ENCODE measurements at regions not wholly inside any gene's neighbourhood (a gene's known extent, or its start where the extent isn't known, plus 50 kb on each side); places are given as distances from the start of the nearest gene placed in this dataset.

GRCh38 chr20:40575851-40576250 is 113.2 kb downstream of the MAFB start:
- no peak overlapping the region for H3K4me2 ChIP-seq (ENCODE audit: insufficient read depth, low read length, poor library complexity, severe bottlenecking)
- DNase-seq (ENCODE audit: low spot score) = no peak
- no peak overlapping the region for H3K23ac ChIP-seq (ENCODE audit: low read depth, low read length, poor library complexity)
- no peak overlapping the region for H3K4me3 ChIP-seq (ENCODE audit: low read length in 2 of 2)
- WGBS, 2 donors (ENCODE audit: extremely low coverage in 2 of 2, insufficient read length in 2 of 2, insufficient replicate concordance in 1 of 2) = no CpG with 5 or more reads among the region's 4 CpGs
- no peak overlapping the region for H2BK5ac ChIP-seq (ENCODE audit: low read length)
- no peak overlapping the region for H3K4ac ChIP-seq (ENCODE audit: low read length)
- H2BK120ac ChIP-seq (ENCODE audit: low read depth, low read length) = no peak overlapping the region
- H3K36me3 ChIP-seq (replicated peaks in 1 of 2; ENCODE audit: control insufficient read depth in 2 of 2, insufficient read depth in 2 of 2, low read length in 2 of 2) = no peaks in the 10 kb centered on the region
- no peaks in the 10 kb centered on the region for H3K9me3 ChIP-seq (replicated peaks in 1 of 2; ENCODE audit: control insufficient read depth in 2 of 2, insufficient read depth in 1 of 2, low read depth in 1 of 2, low read length in 2 of 2)
- no peak overlapping the region for H3K18ac ChIP-seq (ENCODE audit: low read length)
- H3K14ac ChIP-seq (ENCODE audit: low read length) = no peak overlapping the region
- no peak overlapping the region for H2BK12ac ChIP-seq (ENCODE audit: low read length)
- H4K91ac ChIP-seq (ENCODE audit: low read depth, low read length, poor library complexity) = no peak overlapping the region
- no peaks in the 10 kb centered on the region for H3K4me1 ChIP-seq (ENCODE audit: control insufficient read depth in 2 of 2, insufficient read depth in 1 of 2, low read depth in 1 of 2, low read length in 2 of 2)
- H3K27me3 ChIP-seq (ENCODE audit: control insufficient read depth in 3 of 3, insufficient read depth in 3 of 3, low read depth in 1 of 3, low read length in 3 of 3) = no peaks in the 10 kb centered on the region
- H2BK15ac ChIP-seq (ENCODE audit: low read length) = no peak overlapping the region
- H3K27ac ChIP-seq (replicated peaks; ENCODE audit: low read length) = no peak overlapping the region
- H2AFZ ChIP-seq (ENCODE audit: low read length) = no peak overlapping the region
- no peak overlapping the region for H3K9ac ChIP-seq (ENCODE audit: low read depth, low read length, poor library complexity)
- H2AK5ac ChIP-seq (ENCODE audit: low read depth, low read length) = no peak overlapping the region
- no peak overlapping the region for H4K8ac ChIP-seq (ENCODE audit: low read depth, low read length)
- H3K79me1 ChIP-seq (ENCODE audit: low read depth, low read length) = no peaks in the 10 kb centered on the region

GRCh38 chr20:40572251-40572650 is 116.8 kb downstream of the MAFB start:
- peak overlapping the region; percentile 32 for H4K8ac ChIP-seq (ENCODE audit: low read depth, low read length)
- no peak overlapping the region for H3K4me3 ChIP-seq (ENCODE audit: low read length in 2 of 2)
- H2BK5ac ChIP-seq (ENCODE audit: low read length) = no peak overlapping the region
- peaks cover 0 to 1% of the 10 kb centered on the region in 2 donors for H3K4me1 ChIP-seq (ENCODE audit: control insufficient read depth in 2 of 2, insufficient read depth in 1 of 2, low read depth in 1 of 2, low read length in 2 of 2)
- no peak overlapping the region for H2AFZ ChIP-seq (ENCODE audit: low read length)
- H3K14ac ChIP-seq (ENCODE audit: low read length) = no peak overlapping the region
- no peak for DNase-seq (ENCODE audit: low spot score)
- H4K91ac ChIP-seq (ENCODE audit: low read depth, low read length, poor library complexity) = no peak overlapping the region
- no peak overlapping the region for H3K9ac ChIP-seq (ENCODE audit: low read depth, low read length, poor library complexity)
- H3K27me3 ChIP-seq (ENCODE audit: control insufficient read depth in 3 of 3, insufficient read depth in 3 of 3, low read depth in 1 of 3, low read length in 3 of 3) = no peaks in the 10 kb centered on the region
- H2BK120ac ChIP-seq (ENCODE audit: low read depth, low read length) = no peak overlapping the region
- WGBS, 2 donors (ENCODE audit: extremely low coverage in 2 of 2, insufficient read length in 2 of 2, insufficient replicate concordance in 1 of 2) = no CpG with 5 or more reads among the region's 1 CpG
- H3K36me3 ChIP-seq (replicated peaks in 1 of 2; ENCODE audit: control insufficient read depth in 2 of 2, insufficient read depth in 2 of 2, low read length in 2 of 2) = no peaks in the 10 kb centered on the region
- H3K23ac ChIP-seq (ENCODE audit: low read depth, low read length, poor library complexity) = no peak overlapping the region
- no peak overlapping the region for H2AK5ac ChIP-seq (ENCODE audit: low read depth, low read length)
- H2BK15ac ChIP-seq (ENCODE audit: low read length) = no peak overlapping the region
- H3K4me2 ChIP-seq (ENCODE audit: insufficient read depth, low read length, poor library complexity, severe bottlenecking) = no peak overlapping the region
- H3K79me1 ChIP-seq (ENCODE audit: low read depth, low read length) = no peaks in the 10 kb centered on the region
- no peak overlapping the region for H3K27ac ChIP-seq (replicated peaks; ENCODE audit: low read length)
- H3K9me3 ChIP-seq (replicated peaks in 1 of 2; ENCODE audit: control insufficient read depth in 2 of 2, insufficient read depth in 1 of 2, low read depth in 1 of 2, low read length in 2 of 2) = no peaks in the 10 kb centered on the region
- no peak overlapping the region for H3K18ac ChIP-seq (ENCODE audit: low read length)
- H3K4ac ChIP-seq (ENCODE audit: low read length) = no peak overlapping the region
- no peak overlapping the region for H2BK12ac ChIP-seq (ENCODE audit: low read length)

- H3K9ac ChIP-seq (ENCODE audit: low read depth, low read length, poor library complexity) = no peak overlapping the region
- no peak overlapping the region for H3K4me2 ChIP-seq (ENCODE audit: insufficient read depth, low read length, poor library complexity, severe bottlenecking)
- H2BK120ac ChIP-seq (ENCODE audit: low read depth, low read length) = no peak overlapping the region
- H3K27me3 ChIP-seq (ENCODE audit: control insufficient read depth in 3 of 3, insufficient read depth in 3 of 3, low read depth in 1 of 3, low read length in 3 of 3) = no peaks in the 10 kb centered on the region
- H4K91ac ChIP-seq (ENCODE audit: low read depth, low read length, poor library complexity) = no peak overlapping the region
- H2AK5ac ChIP-seq (ENCODE audit: low read depth, low read length) = no peak overlapping the region
- no peaks in the 10 kb centered on the region for H3K36me3 ChIP-seq (replicated peaks in 1 of 2; ENCODE audit: control insufficient read depth in 2 of 2, insufficient read depth in 2 of 2, low read length in 2 of 2)
- H3K4me3 ChIP-seq (ENCODE audit: low read length in 2 of 2) = no peak overlapping the region
- DNase-seq (ENCODE audit: low spot score) = no peak
- H3K9me3 ChIP-seq (replicated peaks in 1 of 2; ENCODE audit: control insufficient read depth in 2 of 2, insufficient read depth in 1 of 2, low read depth in 1 of 2, low read length in 2 of 2) = no peaks in the 10 kb centered on the region
- WGBS, 2 donors (ENCODE audit: extremely low coverage in 2 of 2, insufficient read length in 2 of 2, insufficient replicate concordance in 1 of 2) = no CpG with 5 or more reads among the region's 1 CpG
- no peak overlapping the region for H2BK5ac ChIP-seq (ENCODE audit: low read length)
- H2BK15ac ChIP-seq (ENCODE audit: low read length) = no peak overlapping the region
- no peak overlapping the region for H3K18ac ChIP-seq (ENCODE audit: low read length)
- no peak overlapping the region for H3K14ac ChIP-seq (ENCODE audit: low read length)
- no peak overlapping the region for H3K23ac ChIP-seq (ENCODE audit: low read depth, low read length, poor library complexity)
- H2BK12ac ChIP-seq (ENCODE audit: low read length) = no peak overlapping the region
- peaks cover 0 to 1% of the 10 kb centered on the region in 2 donors for H3K4me1 ChIP-seq (ENCODE audit: control insufficient read depth in 2 of 2, insufficient read depth in 1 of 2, low read depth in 1 of 2, low read length in 2 of 2)
- H3K79me1 ChIP-seq (ENCODE audit: low read depth, low read length) = no peaks in the 10 kb centered on the region
- H3K27ac ChIP-seq (replicated peaks; ENCODE audit: low read length) = no peak overlapping the region
- no peak overlapping the region for H4K8ac ChIP-seq (ENCODE audit: low read depth, low read length)
- H2AFZ ChIP-seq (ENCODE audit: low read length) = no peak overlapping the region
- no peak overlapping the region for H3K4ac ChIP-seq (ENCODE audit: low read length)
These were observed 117.4 kb downstream of the MAFB start for GRCh38 chr20:40571639-40572038.

- Histone ChIP-seq H4K8ac (ENCODE audit: low read depth, low read length) (no peak overlapping the region), H3K36me3 (replicated peaks in 1 of 2; ENCODE audit: control insufficient read depth in 2 of 2, insufficient read depth in 2 of 2, low read length in 2 of 2) (no peaks in the 10 kb centered on the region), H3K23ac (ENCODE audit: low read depth, low read length, poor library complexity) (no peak overlapping the region), H3K4me3 (ENCODE audit: low read length in 2 of 2) (peak overlapping the region in 1 of 2 donors; percentile 30), H3K9ac (ENCODE audit: low read depth, low read length, poor library complexity) (no peak overlapping the region), H3K14ac (ENCODE audit: low read length) (no peak overlapping the region), H3K4me2 (ENCODE audit: insufficient read depth, low read length, poor library complexity, severe bottlenecking) (no peak overlapping the region), H2AK5ac (ENCODE audit: low read depth, low read length) (no peak overlapping the region), H3K27ac (replicated peaks; ENCODE audit: low read length) (no peak overlapping the region), H3K4me1 (ENCODE audit: control insufficient read depth in 2 of 2, insufficient read depth in 1 of 2, low read depth in 1 of 2, low read length in 2 of 2) (peaks cover 0 to 3% of the 10 kb centered on the region in 2 donors), H3K18ac (ENCODE audit: low read length) (peak overlapping the region; percentile 86), H2BK15ac (ENCODE audit: low read length) (no peak overlapping the region), H3K4ac (ENCODE audit: low read length) (no peak overlapping the region), H2AFZ (ENCODE audit: low read length) (no peak overlapping the region), H2BK12ac (ENCODE audit: low read length) (no peak overlapping the region), H3K27me3 (ENCODE audit: control insufficient read depth in 3 of 3, insufficient read depth in 3 of 3, low read depth in 1 of 3, low read length in 3 of 3) (peaks cover 0 to 2% (median 0%) of the 10 kb centered on the region in 3 experiments), H4K91ac (ENCODE audit: low read depth, low read length, poor library complexity) (no peak overlapping the region), H3K79me1 (ENCODE audit: low read depth, low read length) (no peaks in the 10 kb centered on the region), H2BK5ac (ENCODE audit: low read length) (no peak overlapping the region), H3K9me3 (replicated peaks in 1 of 2; ENCODE audit: control insufficient read depth in 2 of 2, insufficient read depth in 1 of 2, low read depth in 1 of 2, low read length in 2 of 2) (no peaks in the 10 kb centered on the region), H2BK120ac (ENCODE audit: low read depth, low read length) (peak overlapping the region; percentile 27)
- WGBS, 2 donors (ENCODE audit: extremely low coverage in 2 of 2, insufficient read length in 2 of 2, insufficient replicate concordance in 1 of 2) = no CpG with 5 or more reads among the region's 3 CpGs
- DNase-seq (ENCODE audit: low spot score) = no peak
These were observed 120.8 kb downstream of the MAFB start for GRCh38 chr20:40568200-40568599.

Measured in neuronal stem cell (in vitro differentiated cells).